HG03558 (cell line): ENCODE measurements at regions not wholly inside any gene's neighbourhood (a gene's known extent, or its start where the extent isn't known, plus 50 kb on each side); places are given as distances from the start of the nearest gene placed in this dataset.

Experiments used
- ATAC-seq: cut with Tn5 transposase; IDR thresholded peaks from one replicate; pipeline ENCODE4 v1.9.1; 2021; ENCODE audit warnings: moderate number of reproducible peaks; ENCODE audit not compliant: unreplicated experiment; ENCODE audit errors: extremely low read depth

GRCh38 chr9:2345013-2345412 lies 276.6 kb upstream of the VLDLR start:
- ATAC-seq: no peak

GRCh38 chr9:2346277-2346913 lies 275.2 kb upstream of the VLDLR start:
- ATAC-seq: no peak

GRCh38 chr9:2351324-2351723 lies 270.3 kb upstream of the VLDLR start:
- ATAC-seq: no peak

GRCh38 chr9:2354216-2354615 lies 267.4 kb upstream of the VLDLR start:
- ATAC-seq: no peak

GRCh38 chr9:2354856-2355696 lies 266.5 kb upstream of the VLDLR start:
- ATAC-seq: no peak

- no peak for ATAC-seq
Observed at GRCh38 chr9:2355697-2355983, 265.9 kb upstream of the VLDLR start.

- no peak for ATAC-seq
Observed at GRCh38 chr9:2356041-2356790, 265.4 kb upstream of the VLDLR start.

GRCh38 chr9:2359891-2360471 lies 261.6 kb upstream of the VLDLR start:
- no peak for ATAC-seq

- no peak for ATAC-seq
Observed at GRCh38 chr9:2362150-2362549, 259.4 kb upstream of the VLDLR start.

- ATAC-seq: no peak
Observed at GRCh38 chr9:2363138-2363745, 258.3 kb upstream of the VLDLR start.

- no peak for ATAC-seq
Observed at GRCh38 chr9:2363781-2364180, 257.8 kb upstream of the VLDLR start.

- no peak for ATAC-seq
Observed at GRCh38 chr9:2367970-2368369, 253.6 kb upstream of the VLDLR start.

- no peak for ATAC-seq
Observed at GRCh38 chr9:2373648-2374047, 247.9 kb upstream of the VLDLR start.

GRCh38 chr9:2375114-2375513 lies 246.5 kb upstream of the VLDLR start:
- ATAC-seq: no peak

- ATAC-seq: no peak
Observed at GRCh38 chr9:2377117-2377516, 244.5 kb upstream of the VLDLR start.

- no peak for ATAC-seq
Observed at GRCh38 chr9:2377834-2378233, 243.8 kb upstream of the VLDLR start.

- no peak for ATAC-seq
Observed at GRCh38 chr9:2378266-2378665, 243.3 kb upstream of the VLDLR start.

- no peak for ATAC-seq
Observed at GRCh38 chr9:2378816-2379215, 242.8 kb upstream of the VLDLR start.

GRCh38 chr9:2384741-2385140 lies 236.8 kb upstream of the VLDLR start:
- no peak for ATAC-seq

- no peak for ATAC-seq
Observed at GRCh38 chr9:2385746-2386145, 235.8 kb upstream of the VLDLR start.

- ATAC-seq: no peak
Observed at GRCh38 chr9:2386566-2386965, 235.0 kb upstream of the VLDLR start.
